ENCODE measurements at regions not wholly inside any gene's neighbourhood (a gene's known extent, or its start where the extent isn't known, plus 50 kb on each side); places are given as distances from the start of the nearest gene placed in this dataset.

- TF ChIP-seq PATZ1 (CRISPR knock-in tag; IDR thresholded peaks at IDR 0.05; ENCODE audit: borderline replicate concordance) (no peak), ZFP3 (CRISPR knock-in tag; IDR thresholded peaks at IDR 0.05) (no peak), CSRNP3 (CRISPR knock-in tag; IDR thresholded peaks at IDR 0.05) (no peak), ESRRG (CRISPR knock-in tag; IDR thresholded peaks at IDR 0.05) (no peak), ZNF8 (CRISPR knock-in tag; IDR thresholded peaks at IDR 0.05) (no peak), TOX (CRISPR knock-in tag; IDR thresholded peaks at IDR 0.05; ENCODE audit: borderline replicate concordance) (no peak), CREB5 (CRISPR knock-in tag; IDR thresholded peaks at IDR 0.05; ENCODE audit: low read depth) (no peak), ISL1 (CRISPR knock-in tag; IDR thresholded peaks at IDR 0.05) (no peak), ARNTL (CRISPR knock-in tag; IDR thresholded peaks at IDR 0.05; ENCODE audit: borderline replicate concordance, low read depth) (no peak), ZFP30 (CRISPR knock-in tag; IDR thresholded peaks at IDR 0.05) (no peak), RARB (CRISPR knock-in tag; IDR thresholded peaks at IDR 0.05) (no peak)
Observed at GRCh38 chr11:116033931-116034553, 529.8 kb upstream of the CADM1 start.
